Tongue (tissue), 1 donor: ENCODE measurements at regions not wholly inside any gene's neighbourhood (a gene's known extent, or its start where the extent isn't known, plus 50 kb on each side); places are given as distances from the start of the nearest gene placed in this dataset.
A peak's percentile ranks its signal among the peaks of the same experiment; 100 is the strongest.
"Not testable (repeated sequence)": the region's sequence is repeated elsewhere in the genome, so short reads cannot be mapped to it uniquely, and the experiment has no call there.

Experiments
- DNase-seq: peaks from one replicate; pipeline ENCODE4 v3.0.0-alpha.2; 2015

GRCh38 chr2:150371044-150371818, 116.2 kb downstream of the RND3 start:
- no peak for DNase-seq

- no peak for DNase-seq
Measured at GRCh38 chr2:150370561-150370960, 116.9 kb downstream of the RND3 start.

- DNase-seq, result no peak
Measured at GRCh38 chr2:150369862-150370261, 117.6 kb downstream of the RND3 start.

GRCh38 chr2:150358468-150358807, 129.0 kb downstream of the RND3 start:
- no peak for DNase-seq

GRCh38 chr2:150357770-150358467, 129.5 kb downstream of the RND3 start:
- DNase-seq, result no peak

- no peak for DNase-seq
Measured at GRCh38 chr2:150355440-150355839, 132.0 kb downstream of the RND3 start.

- DNase-seq, result no peak
Measured at GRCh38 chr2:150353376-150353775, 134.1 kb downstream of the RND3 start.

GRCh38 chr2:150351922-150352321, 135.5 kb downstream of the RND3 start:
- DNase-seq, result no peak

GRCh38 chr2:150350500-150350899, 137.0 kb downstream of the RND3 start:
- DNase-seq, result no peak

GRCh38 chr2:150346806-150347205, 140.7 kb downstream of the RND3 start:
- no peak for DNase-seq

GRCh38 chr2:150341982-150342680, 145.3 kb downstream of the RND3 start:
- DNase-seq, result no peak

GRCh38 chr2:150339951-150340350, 147.5 kb downstream of the RND3 start:
- DNase-seq, result peak; percentile 75

GRCh38 chr2:150339282-150339681, 148.2 kb downstream of the RND3 start:
- no peak for DNase-seq

GRCh38 chr2:150335596-150335995, 151.9 kb downstream of the RND3 start:
- no peak for DNase-seq

- peak; percentile 33 for DNase-seq
Measured at GRCh38 chr2:150332383-150332782, 155.1 kb downstream of the RND3 start.

GRCh38 chr2:150327564-150328489, 159.6 kb downstream of the RND3 start:
- no peak for DNase-seq

- no peak for DNase-seq
Measured at GRCh38 chr2:150325656-150326314, 161.7 kb downstream of the RND3 start.

- DNase-seq, result not testable (repeated sequence)
Measured at GRCh38 chr2:150323071-150323470, 164.4 kb downstream of the RND3 start.

- DNase-seq, result no peak
Measured at GRCh38 chr2:150320608-150321007, 166.9 kb downstream of the RND3 start.

- no peak for DNase-seq
Measured at GRCh38 chr2:150319658-150320555, 167.6 kb downstream of the RND3 start.

GRCh38 chr2:150319085-150319484, 168.4 kb downstream of the RND3 start:
- no peak for DNase-seq
